ENCODE measurements at regions not wholly inside any gene's neighbourhood (a gene's known extent, or its start where the extent isn't known, plus 50 kb on each side); places are given as distances from the start of the nearest gene placed in this dataset.

- no peak for DNase-seq (ENCODE audit: low spot score)
Observed at GRCh38 chr7:15855525-15856109, 169.1 kb upstream of the MEOX2 start.

- no peak for DNase-seq (ENCODE audit: low spot score)
Observed at GRCh38 chr7:15854841-15855524, 168.5 kb upstream of the MEOX2 start.

GRCh38 chr7:15853832-15854470, 167.5 kb upstream of the MEOX2 start:
- DNase-seq (ENCODE audit: low spot score): no peak

- no peak for DNase-seq (ENCODE audit: low spot score)
Observed at GRCh38 chr7:15851201-15851600, 164.7 kb upstream of the MEOX2 start.

GRCh38 chr7:15848901-15849300, 162.4 kb upstream of the MEOX2 start:
- DNase-seq (ENCODE audit: low spot score): no peak

- DNase-seq (ENCODE audit: low spot score): no peak
Observed at GRCh38 chr7:15848362-15848761, 161.9 kb upstream of the MEOX2 start.

GRCh38 chr7:15845868-15846267, 159.4 kb upstream of the MEOX2 start:
- no peak for DNase-seq (ENCODE audit: low spot score)

- DNase-seq (ENCODE audit: low spot score): no peak
Observed at GRCh38 chr7:15845461-15845860, 159.0 kb upstream of the MEOX2 start.

- DNase-seq (ENCODE audit: low spot score): peak; percentile 20
Observed at GRCh38 chr7:15839416-15840100, 153.1 kb upstream of the MEOX2 start.

GRCh38 chr7:15838265-15838664, 151.8 kb upstream of the MEOX2 start:
- DNase-seq (ENCODE audit: low spot score): no peak

GRCh38 chr7:15837306-15837950, 150.9 kb upstream of the MEOX2 start:
- DNase-seq (ENCODE audit: low spot score): no peak

GRCh38 chr7:15836651-15837050, 150.2 kb upstream of the MEOX2 start:
- DNase-seq (ENCODE audit: low spot score): no peak

- no peak for DNase-seq (ENCODE audit: low spot score)
Observed at GRCh38 chr7:15836041-15836440, 149.6 kb upstream of the MEOX2 start.

- DNase-seq (ENCODE audit: low spot score): no peak
Observed at GRCh38 chr7:15834446-15834845, 148.0 kb upstream of the MEOX2 start.

- no peak for DNase-seq (ENCODE audit: low spot score)
Observed at GRCh38 chr7:15832996-15833395, 146.5 kb upstream of the MEOX2 start.

- DNase-seq (ENCODE audit: low spot score): no peak
Observed at GRCh38 chr7:15831606-15832005, 145.1 kb upstream of the MEOX2 start.

GRCh38 chr7:15829691-15830090, 143.2 kb upstream of the MEOX2 start:
- no peak for DNase-seq (ENCODE audit: low spot score)

- no peak for DNase-seq (ENCODE audit: low spot score)
Observed at GRCh38 chr7:15828881-15829280, 142.4 kb upstream of the MEOX2 start.

GRCh38 chr7:15821484-15822427, 135.3 kb upstream of the MEOX2 start:
- no peak for DNase-seq (ENCODE audit: low spot score)

GRCh38 chr7:15820319-15820718, 133.8 kb upstream of the MEOX2 start:
- DNase-seq (ENCODE audit: low spot score): no peak

- DNase-seq (ENCODE audit: low spot score): no peak
Observed at GRCh38 chr7:15816835-15817426, 130.4 kb upstream of the MEOX2 start.

All from cerebellar cortex (tissue), 1 donor.